Neural crest cell (in vitro differentiated cells): ENCODE measurements at regions not wholly inside any gene's neighbourhood (a gene's known extent, or its start where the extent isn't known, plus 50 kb on each side); places are given as distances from the start of the nearest gene placed in this dataset.

Experiments used
- DNase-seq: peaks from one replicate; pipeline ENCODE4 v3.0.0; 2021; ENCODE audit warnings: low read depth, mixed read lengths, low spot score
- H3K27ac Mint-ChIP-seq: one replicate; pipeline ENCODE4 v1.8.0; 2021; ENCODE audit warnings: mild to moderate bottlenecking, mixed read lengths; ENCODE audit not compliant: unreplicated experiment
- H3K27me3 Mint-ChIP-seq: 2 replicates; pipeline ENCODE4 v1.8.0; 2021; ENCODE audit warnings: low read depth, mild to moderate bottlenecking, mixed read lengths
- H3K36me3 Mint-ChIP-seq: 2 replicates; pipeline ENCODE4 v1.8.0; 2021; ENCODE audit warnings: low read depth, mild to moderate bottlenecking, mixed read lengths
- H3K4me1 Mint-ChIP-seq: 2 replicates; pipeline ENCODE4 v1.8.0; 2021; ENCODE audit warnings: mixed read lengths
- H3K4me3 Mint-ChIP-seq: one replicate; pipeline ENCODE4 v1.8.0; 2021; ENCODE audit warnings: mild to moderate bottlenecking, mixed read lengths
- H3K9me3 Mint-ChIP-seq: 2 replicates; pipeline ENCODE4 v1.8.0; 2021; ENCODE audit warnings: mixed read lengths
- CTCF ChIP-seq: fragments of 200-600 bp; sonication (generic); conservative IDR thresholded peaks from 2 replicates; pipeline ENCODE4 v1.5.0; 2021; ENCODE audit warnings: antibody characterized with exemption, mild to moderate bottlenecking

GRCh38 chr11:2083411-2083810 lies 55.8 kb downstream of the IGF2 start:
- no peak for TF ChIP-seq CTCF
- H3K9me3 Mint-ChIP-seq, result peaks cover 11% of the 10 kb centered on the region
- no peaks in the 10 kb centered on the region for H3K4me1 Mint-ChIP-seq
- no peak overlapping the region for H3K4me3 Mint-ChIP-seq
- no peaks in the 10 kb centered on the region for H3K27me3 Mint-ChIP-seq
- no peak overlapping the region for H3K27ac Mint-ChIP-seq
- DNase-seq, result no peak
- H3K36me3 Mint-ChIP-seq, result peaks cover 7% of the 10 kb centered on the region

- H3K4me1 Mint-ChIP-seq, result no peaks in the 10 kb centered on the region
- no peak for DNase-seq
- peaks cover 9% of the 10 kb centered on the region for H3K27me3 Mint-ChIP-seq
- H3K36me3 Mint-ChIP-seq, result no peaks in the 10 kb centered on the region
- no peak overlapping the region for H3K4me3 Mint-ChIP-seq
- H3K27ac Mint-ChIP-seq, result no peak overlapping the region
- TF ChIP-seq CTCF, result no peak
- H3K9me3 Mint-ChIP-seq, result no peaks in the 10 kb centered on the region
Observed at GRCh38 chr11:2077061-2077802, 62.0 kb downstream of the IGF2 start.

GRCh38 chr11:2076441-2076840 lies 62.7 kb downstream of the IGF2 start:
- no peaks in the 10 kb centered on the region for H3K9me3 Mint-ChIP-seq
- H3K27ac Mint-ChIP-seq, result no peak overlapping the region
- no peaks in the 10 kb centered on the region for H3K36me3 Mint-ChIP-seq
- no peak for DNase-seq
- H3K4me1 Mint-ChIP-seq, result no peaks in the 10 kb centered on the region
- H3K27me3 Mint-ChIP-seq, result peaks cover 15% of the 10 kb centered on the region
- no peak overlapping the region for H3K4me3 Mint-ChIP-seq
- TF ChIP-seq CTCF, result no peak

- no peak overlapping the region for H3K4me3 Mint-ChIP-seq
- H3K9me3 Mint-ChIP-seq, result no peaks in the 10 kb centered on the region
- H3K36me3 Mint-ChIP-seq, result no peaks in the 10 kb centered on the region
- DNase-seq, result no peak
- H3K27ac Mint-ChIP-seq, result no peak overlapping the region
- H3K27me3 Mint-ChIP-seq, result peaks cover 15% of the 10 kb centered on the region
- peak; percentile 36 for TF ChIP-seq CTCF
- no peaks in the 10 kb centered on the region for H3K4me1 Mint-ChIP-seq
Observed at GRCh38 chr11:2074266-2074825, 64.8 kb downstream of the IGF2 start.

- Mint-ChIP-seq H3K4me3 (no peak overlapping the region), H3K9me3 (no peaks in the 10 kb centered on the region), H3K27ac (no peak overlapping the region), H3K36me3 (no peaks in the 10 kb centered on the region), H3K4me1 (no peaks in the 10 kb centered on the region), H3K27me3 (peaks cover 15% of the 10 kb centered on the region)
- no peak for TF ChIP-seq CTCF
- DNase-seq, result no peak
Observed at GRCh38 chr11:2072551-2073261, 66.5 kb downstream of the IGF2 start.
